Stimulated activated CD4-positive, alpha-beta T cell treated with anti-CD3 and anti-CD28 coated beads, Interleukin-4, amount 100 ng/mL, for 24 hours (primary cell): ENCODE measurements at regions not wholly inside any gene's neighbourhood (a gene's known extent, or its start where the extent isn't known, plus 50 kb on each side); places are given as distances from the start of the nearest gene placed in this dataset.
A peak's percentile ranks its signal among the peaks of the same experiment; 100 is the strongest.
"Not testable (repeated sequence)": the region's sequence is repeated elsewhere in the genome, so short reads cannot be mapped to it uniquely, and the experiment has no call there.

ENCODE experiments used
- DNase-seq: peaks from one replicate; pipeline ENCODE4 v3.0.0-alpha.2; 2020

DNA sequence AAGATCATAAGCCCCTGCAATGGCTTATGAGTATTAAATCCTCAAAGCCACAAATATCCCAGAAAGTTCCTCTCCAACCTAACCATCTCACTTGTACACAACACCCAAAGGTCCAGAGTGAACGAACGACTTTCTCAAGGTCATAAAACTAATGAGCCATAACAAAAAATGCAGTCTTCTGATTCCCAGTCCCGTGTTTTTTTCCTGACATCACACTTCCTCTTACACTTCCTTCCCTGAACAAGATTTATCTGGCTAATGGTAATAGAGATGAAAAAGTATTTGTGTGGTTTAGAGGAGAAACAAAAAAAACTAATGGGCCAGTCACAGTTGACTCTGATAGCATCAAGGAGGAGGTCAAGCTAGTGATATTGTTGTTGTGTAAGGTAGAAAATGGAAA is 99.5 kb upstream of the KLHL13 start:
- DNase-seq, result no peak

- no peak for DNase-seq
These were observed 99.9 kb upstream of the KLHL13 start for GRCh38 chrX:118216509-118216908.

DNA sequence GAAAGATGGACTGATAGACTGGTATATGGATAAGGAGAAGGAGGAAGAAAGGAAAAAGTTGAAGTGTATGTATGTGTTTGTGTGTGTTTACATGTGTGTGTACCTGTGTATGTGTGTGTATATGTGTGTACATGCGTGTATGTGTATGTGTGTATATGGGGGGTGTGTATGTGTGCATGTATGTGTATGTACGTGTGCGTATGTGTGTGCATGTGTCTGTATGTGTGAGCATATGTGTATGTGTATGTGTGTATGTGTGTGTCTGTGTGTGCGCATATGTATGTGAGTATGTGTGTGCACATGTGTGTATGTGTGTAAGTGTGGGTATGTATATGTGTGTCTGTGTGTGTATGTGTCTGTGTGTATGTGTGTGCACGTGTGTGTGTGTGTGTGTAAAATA is 101.5 kb upstream of the KLHL13 start:
- DNase-seq, result no peak

- no peak for DNase-seq
These were observed 102.3 kb upstream of the KLHL13 start for GRCh38 chrX:118218940-118219339.

GRCh38 chrX:118219866-118220265 is 103.3 kb upstream of the KLHL13 start:
- no peak for DNase-seq

DNA sequence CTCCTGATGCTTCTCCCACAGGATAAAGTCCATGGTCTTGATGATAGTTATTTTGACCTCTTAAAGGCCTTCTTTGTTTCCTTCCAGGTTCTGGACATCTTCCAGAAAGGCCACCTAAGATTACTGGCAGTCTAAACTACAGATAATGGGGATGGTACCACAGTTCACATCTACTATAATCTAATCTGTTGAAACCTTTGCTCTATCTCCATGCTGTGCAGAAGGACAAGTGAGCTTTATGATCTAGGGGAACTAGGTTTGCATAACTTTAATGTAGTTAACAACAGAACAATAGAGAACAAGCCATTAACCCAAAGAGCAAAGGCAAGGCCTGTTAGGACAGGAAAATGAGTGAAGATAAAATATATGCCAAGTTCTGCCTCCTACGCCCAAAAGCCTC is 103.9 kb upstream of the KLHL13 start:
- DNase-seq, result no peak

GRCh38 chrX:118221270-118221669 is 104.7 kb upstream of the KLHL13 start:
- no peak for DNase-seq

GRCh38 chrX:118221733-118222132 is 105.1 kb upstream of the KLHL13 start:
- DNase-seq, result no peak

DNA sequence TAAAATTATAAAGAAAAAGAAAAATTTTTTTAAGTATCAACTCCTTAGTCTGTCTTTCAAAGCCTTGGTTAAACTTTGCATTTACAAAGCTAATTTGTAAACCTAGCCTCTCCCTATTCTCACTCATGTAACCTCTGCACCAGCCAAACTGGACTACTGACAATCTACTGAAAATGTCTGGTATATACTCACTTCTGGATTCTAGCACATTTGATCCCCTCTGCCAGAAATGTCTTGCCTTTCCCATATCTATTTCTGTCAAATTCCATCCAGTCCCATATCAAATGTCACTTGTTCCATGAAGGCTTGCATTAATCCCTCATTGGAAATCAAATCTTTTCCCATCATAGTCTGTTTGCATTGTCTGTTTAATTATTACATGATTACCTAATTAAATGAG is 105.8 kb upstream of the KLHL13 start:
- DNase-seq, result no peak

- DNase-seq, result no peak
These were observed 109.3 kb upstream of the KLHL13 start for GRCh38 chrX:118225711-118226428.

- no peak for DNase-seq
These were observed 111.4 kb upstream of the KLHL13 start for GRCh38 chrX:118228041-118228440.

DNA sequence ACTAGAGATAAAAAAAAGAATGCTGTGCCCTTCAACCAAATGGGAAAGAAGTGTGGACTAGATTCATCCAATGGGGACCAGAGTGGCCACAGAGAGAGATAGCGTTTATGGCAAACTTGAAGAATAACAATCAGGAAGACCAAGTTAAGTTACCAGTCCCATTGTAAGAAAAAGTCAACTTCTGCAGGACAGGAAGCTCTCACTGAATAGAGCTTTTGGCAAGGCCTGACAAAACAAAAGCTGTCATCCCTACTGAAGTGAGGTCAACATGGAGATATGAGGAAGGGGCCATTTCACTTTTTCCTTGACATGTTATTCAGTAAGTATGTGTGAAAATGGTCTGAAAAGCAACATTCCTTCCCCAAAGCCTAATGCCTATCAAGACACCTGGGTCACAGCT is 111.8 kb upstream of the KLHL13 start:
- no peak for DNase-seq

DNA sequence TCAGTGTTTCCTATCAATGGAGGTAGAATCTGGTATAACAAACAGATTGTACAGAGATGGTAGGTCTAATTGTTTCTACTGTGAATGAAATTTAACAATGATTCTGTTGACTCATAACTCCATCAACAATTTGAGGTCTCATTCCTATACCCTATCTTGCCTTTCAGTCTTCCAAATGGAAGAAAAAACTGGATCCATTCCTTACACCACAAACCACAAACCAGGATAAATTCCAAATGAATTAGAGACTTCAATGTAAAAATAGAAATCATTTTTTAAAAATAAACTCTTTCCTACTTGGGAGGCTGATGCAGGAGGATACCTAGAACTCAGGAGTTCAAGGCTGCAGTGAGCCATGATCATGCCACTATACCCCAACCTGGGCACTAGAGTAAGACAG is 114.4 kb upstream of the WDR44 start:
- no peak for DNase-seq

DNA sequence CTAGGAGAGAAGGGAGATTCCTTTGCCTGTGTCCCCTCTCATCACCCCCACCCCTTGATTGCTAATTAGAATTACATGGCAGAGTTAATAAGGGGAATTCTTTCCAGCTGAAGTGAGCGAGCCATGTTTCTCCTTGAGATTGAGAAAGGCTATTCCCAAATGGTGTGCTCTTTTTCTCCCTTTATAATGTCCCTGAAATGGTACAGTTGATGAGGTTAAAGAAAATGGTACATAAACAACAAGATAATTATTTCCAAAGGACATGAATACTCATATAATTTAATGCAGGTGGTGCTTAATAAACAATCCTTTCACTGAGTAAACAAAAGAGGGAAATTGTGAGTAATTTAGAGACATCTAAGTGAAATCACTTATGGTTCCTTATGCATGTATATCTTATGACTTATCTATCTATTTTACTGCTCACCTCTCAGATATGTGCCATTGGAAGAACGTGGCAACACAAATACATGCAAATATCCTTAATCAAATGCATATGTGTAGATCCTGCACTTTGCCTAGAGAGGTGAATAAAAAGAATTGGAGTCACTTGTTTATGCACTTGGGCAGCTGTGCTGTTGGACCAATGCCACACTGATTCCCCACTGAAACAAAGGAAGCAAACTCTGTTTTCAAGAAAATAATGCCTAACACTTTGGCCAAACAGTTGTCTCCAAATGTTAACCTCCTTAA is 106.6 kb upstream of the WDR44 start:
- DNase-seq, result no peak

DNA sequence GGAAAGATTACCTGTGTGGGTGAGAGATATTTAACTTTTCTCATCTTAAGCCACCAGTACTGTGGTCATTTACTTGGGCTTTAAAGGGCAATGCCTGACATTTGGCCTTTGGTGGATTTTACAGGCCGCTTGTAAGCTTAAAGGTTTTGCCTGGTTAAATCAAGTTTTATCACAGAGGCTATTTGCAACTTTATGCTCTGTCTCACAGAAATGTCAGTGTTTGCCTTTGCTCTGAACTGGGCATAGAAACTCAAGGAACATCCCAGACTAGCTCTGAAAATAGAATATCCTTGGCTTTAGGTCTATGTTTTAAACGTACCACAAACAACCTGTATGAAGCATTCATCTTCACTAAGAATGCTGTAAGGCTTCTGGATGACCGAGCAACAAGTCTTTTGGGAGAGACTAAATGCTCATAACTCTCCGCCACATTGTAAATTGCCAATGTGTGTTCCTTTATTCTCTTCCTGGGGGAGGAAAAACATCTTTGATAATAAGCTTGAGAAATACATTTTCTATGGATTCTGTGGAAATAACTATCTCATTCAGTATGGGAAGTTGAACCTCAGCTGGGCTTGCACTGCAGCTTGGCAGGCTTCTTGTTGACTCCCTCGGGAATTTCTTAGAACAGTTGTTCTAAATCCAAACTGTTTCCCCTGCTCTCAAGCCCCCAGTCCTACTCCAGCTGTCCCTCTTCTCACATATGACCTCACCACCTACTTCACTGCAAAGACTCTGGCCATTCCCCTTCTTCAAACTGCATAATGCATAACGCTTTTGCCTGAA is 105.8 kb upstream of the WDR44 start:
- DNase-seq, result no peak

GRCh38 chrX:118246961-118247360 is 98.9 kb upstream of the WDR44 start:
- not testable (repeated sequence) for DNase-seq

DNA sequence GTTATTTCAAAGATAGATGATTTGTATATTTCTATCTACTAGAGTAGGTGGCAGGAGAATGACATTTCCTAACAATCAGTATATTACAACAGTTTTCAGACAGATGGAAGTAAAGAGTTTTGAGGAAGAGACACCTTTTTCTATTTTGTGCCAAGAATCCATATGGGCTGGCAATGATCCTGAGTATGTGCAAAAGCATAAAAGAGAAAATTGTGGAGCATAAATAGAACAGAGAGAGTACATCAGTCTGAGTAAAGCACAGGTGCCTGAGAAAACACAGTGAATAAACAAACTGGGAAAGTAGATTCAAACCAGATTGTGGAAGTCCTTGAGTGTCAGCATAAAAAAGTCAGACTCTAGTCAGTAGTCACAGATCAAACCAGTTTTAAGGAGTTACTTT is 96.8 kb upstream of the WDR44 start:
- no peak for DNase-seq

- DNase-seq, result no peak
These were observed 95.5 kb upstream of the WDR44 start for GRCh38 chrX:118250445-118250844.

- no peak for DNase-seq
These were observed 94.6 kb upstream of the WDR44 start for GRCh38 chrX:118251271-118251670.

DNA sequence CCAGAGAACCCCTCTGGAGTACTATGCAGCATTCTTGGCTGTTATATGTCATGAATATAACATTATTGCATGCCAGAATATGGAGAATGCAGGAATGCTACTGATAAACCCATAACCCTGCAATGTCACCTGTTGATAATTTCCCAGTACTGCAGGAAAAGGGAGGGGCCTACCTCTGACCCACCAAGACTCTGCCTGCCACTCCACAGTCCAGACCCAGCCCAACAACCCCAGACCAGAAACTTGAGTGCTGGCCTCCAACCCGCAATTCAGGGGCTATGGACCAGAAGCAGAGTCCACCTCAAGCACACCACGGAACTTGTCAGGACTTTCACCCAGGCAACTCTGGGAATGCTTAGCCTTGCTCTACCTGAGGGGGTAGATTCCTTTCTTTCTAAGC is 92.9 kb upstream of the WDR44 start:
- DNase-seq, result no peak

GRCh38 chrX:118254611-118255010 is 91.3 kb upstream of the WDR44 start:
- peak; percentile 18 for DNase-seq

GRCh38 chrX:118255921-118256320 is 90.0 kb upstream of the WDR44 start:
- no peak for DNase-seq

- DNase-seq, result no peak
These were observed 88.1 kb upstream of the WDR44 start for GRCh38 chrX:118257781-118258180.

DNA sequence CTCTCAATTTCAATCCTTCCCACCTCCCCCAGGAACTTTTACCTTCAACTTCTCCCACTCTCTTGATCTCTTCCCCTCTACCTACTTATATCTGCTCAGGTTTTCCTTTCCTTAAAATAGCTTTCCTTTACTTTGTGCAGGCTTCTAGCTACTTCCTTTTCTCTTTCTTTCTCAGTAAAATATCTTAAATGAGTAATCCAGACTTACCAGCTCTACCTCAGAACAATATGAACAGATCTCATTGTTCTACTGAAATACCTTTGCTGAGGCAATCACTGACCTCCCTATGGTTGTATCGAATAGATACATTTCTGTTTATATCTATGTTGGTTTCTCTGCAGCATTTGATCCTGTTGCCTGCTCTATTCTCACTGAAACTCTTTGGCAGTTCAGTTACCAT is 86.7 kb upstream of the WDR44 start:
- no peak for DNase-seq
